B cell (primary cell): ENCODE measurements at regions not wholly inside any gene's neighbourhood (a gene's known extent, or its start where the extent isn't known, plus 50 kb on each side); places are given as distances from the start of the nearest gene placed in this dataset.

Source experiments
- ATAC-seq: fragments of 200-7000 bp; cut with Tn5 transposase; one replicate; pipeline ENCODE4 v1.10.0; 2021; ENCODE audit warnings: low read depth, mild to moderate bottlenecking, moderate number of reproducible peaks, moderate library complexity
- CTCF ChIA-PET: fragments of 350-600 bp; sonication (Branson Sonifier 250); formaldehyde crosslinking; loops from one replicate; lab custom pipeline; 2021; ENCODE audit warnings: antibody characterized with exemption, inconsistent platforms; lab: Charles Lee
- POLR2A ChIA-PET: fragments of 350-600 bp; sonication (Branson Sonifier 250); formaldehyde crosslinking; loops from one replicate; lab custom pipeline; 2021; ENCODE audit warnings: antibody characterized with exemption; lab: Charles Lee
- DNase-seq: peaks from one replicate; pipeline ENCODE4 v3.0.0; 2013
- H2AFZ ChIP-seq: 2 replicates; pipeline ENCODE4 v1.6.1; 2012; ENCODE audit warnings: mild to moderate bottlenecking, low read depth, low read length; ENCODE audit not compliant: insufficient read depth, poor library complexity, severe bottlenecking
- H3K27ac ChIP-seq, 2 donors: 1 replicate in 1 of 2; 2 replicates in 1 of 2; pipeline ENCODE4 v1.5.1; 2012 to 2013; ENCODE audit warnings: low read length in 2 of 2, mild to moderate bottlenecking in 2 of 2, moderate library complexity in 1 of 2
- H3K27me3 ChIP-seq, 4 experiments: fragments of 200-600 bp in 1 of 4; sonication (generic) in 1 of 4; replicated peaks in 1 of 4; 1 replicate in 2 of 4; 2 replicates in 2 of 4; pipeline versions ENCODE4 v1.6.1 to v1.7.0; 2013 to 2016; ENCODE audit warnings: low read length in 3 of 4, mild to moderate bottlenecking in 2 of 4, mixed read lengths in 1 of 4, moderate library complexity in 1 of 4; ENCODE audit not compliant: insufficient read depth in 4 of 4, control insufficient read depth in 3 of 4; ENCODE audit errors: control extremely low read depth in 1 of 4
- H3K36me3 ChIP-seq, 2 experiments: replicated peaks in 1 of 2; 1 replicate in 1 of 2; 2 replicates in 1 of 2; pipeline versions ENCODE4 v1.6.1 to v1.7.1; 2013; ENCODE audit warnings: low read length in 1 of 2; ENCODE audit not compliant: insufficient read depth in 2 of 2, control insufficient read depth in 1 of 2; ENCODE audit errors: control extremely low read depth in 1 of 2, extremely low read depth in 1 of 2
- H3K4me1 ChIP-seq, 2 donors: fragments of 200-600 bp in 1 of 2; sonication (generic) in 1 of 2; 1 replicate in 1 of 2; 2 replicates in 1 of 2; pipeline versions ENCODE4 v1.5.1 to v1.6.1; 2013 to 2017; ENCODE audit warnings: low read length in 2 of 2; ENCODE audit not compliant: control insufficient read depth in 2 of 2, insufficient read depth in 2 of 2
- H3K4me2 ChIP-seq: replicated peaks from 2 replicates; pipeline ENCODE3; 2012; ENCODE audit warnings: mild to moderate bottlenecking, low read depth, low read length; ENCODE audit not compliant: poor library complexity, severe bottlenecking
- H3K4me3 ChIP-seq, 5 experiments: fragments of 200-600 bp in 1 of 5; sonication (generic) in 1 of 5; 1 replicate in 3 of 5; 2 replicates in 2 of 5; pipeline versions ENCODE4 v1.5.1 to v1.7.0; 2011 to 2016; ENCODE audit warnings: low read length in 4 of 5, mild to moderate bottlenecking in 4 of 5, low read depth in 2 of 5, control low read depth in 1 of 5, moderate library complexity in 1 of 5; ENCODE audit not compliant: insufficient read depth in 1 of 5; ENCODE audit errors: control extremely low read depth in 1 of 5, extremely low read depth in 1 of 5
- H3K79me2 ChIP-seq: fragments of 200-600 bp; sonication (generic); one replicate; pipeline ENCODE4 v1.6.0; 2016; ENCODE audit warnings: low read length; ENCODE audit not compliant: control insufficient read depth, insufficient read depth
- H3K9ac ChIP-seq: fragments of 200-600 bp; sonication (generic); 2 replicates; pipeline ENCODE4 v1.6.1; 2017; ENCODE audit warnings: mild to moderate bottlenecking, low read length, moderate library complexity
- H3K9me3 ChIP-seq, 3 donors: one replicate each; pipeline versions ENCODE4 v1.6.1 to v1.7.1; 2013; ENCODE audit warnings: low read length in 2 of 3; ENCODE audit not compliant: control insufficient read depth in 2 of 3, insufficient read depth in 1 of 3; ENCODE audit errors: control extremely low read depth in 1 of 3
- H4K20me1 ChIP-seq: 2 replicates; pipeline ENCODE4 v1.6.0; 2012; ENCODE audit warnings: mild to moderate bottlenecking, low read length; ENCODE audit not compliant: insufficient read depth, control insufficient read depth, poor library complexity, severe bottlenecking
- H3K27ac Mint-ChIP-seq: one replicate; pipeline ENCODE4 v1.8.0; 2021; ENCODE audit warnings: mixed read lengths
- H3K27me3 Mint-ChIP-seq: one replicate; pipeline ENCODE4 v1.8.0; 2021; ENCODE audit warnings: mixed read lengths
- H3K4me1 Mint-ChIP-seq: one replicate; pipeline ENCODE4 v1.8.0; 2021; ENCODE audit warnings: mixed read lengths
- H3K4me3 Mint-ChIP-seq: one replicate; pipeline ENCODE4 v1.8.0; 2021; ENCODE audit warnings: mixed read lengths
- H3K9me3 Mint-ChIP-seq: one replicate; pipeline ENCODE4 v1.8.0; 2022; ENCODE audit warnings: mixed read lengths; ENCODE audit not compliant: insufficient read depth
- EZH2 ChIP-seq: IDR thresholded peaks from 2 replicates; pipeline ENCODE4 v1.6.1; 2012; ENCODE audit warnings: borderline replicate concordance, low read depth, mild to moderate bottlenecking, moderate library complexity, low read length; ENCODE audit not compliant: insufficient read depth, poor library complexity, severe bottlenecking
- intact Hi-C: fragments of 100-400 bp; cut with micrococcal nuclease; formaldehyde crosslinking; loops from one replicate; pipeline ENCODE4 v1.10.0; 2022
- TF ChIP-seq, protein P1 (sequence below): fragments of 200-600 bp; IDR thresholded peaks from one replicate; pipeline ENCODE4 v1.8.0; 2022; ENCODE audit warnings: antibody characterized with exemption, mild to moderate bottlenecking

DNA sequence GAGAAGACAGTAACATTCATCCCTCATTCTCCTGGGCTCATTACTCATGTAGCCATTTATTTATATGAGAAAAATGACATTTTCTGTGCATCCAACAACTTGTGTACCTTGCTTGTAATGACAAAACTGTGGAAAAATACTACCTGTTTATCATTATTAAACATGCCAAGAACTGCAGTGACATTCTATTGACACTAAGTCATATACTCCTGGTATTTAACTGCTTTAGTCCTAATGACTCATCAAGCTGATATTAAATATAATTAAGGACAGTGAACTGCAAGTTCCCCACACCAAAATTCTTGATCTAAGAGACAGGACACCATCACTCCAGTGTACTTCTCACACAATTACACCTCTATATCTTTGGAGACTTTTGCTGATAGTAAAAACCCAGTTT, 1328.7 kb upstream of the RAG2 start:
- DNase-seq (no peak), ATAC-seq (no peak)
- Mint-ChIP-seq H3K27me3 (no peaks in the 10 kb centered on the region), H3K9me3 (no peaks in the 10 kb centered on the region), H3K4me3 (no peak overlapping the region), H3K4me1 (no peaks in the 10 kb centered on the region), H3K27ac (no peak overlapping the region)
- H3K9me3 ChIP-seq, result no peaks in the 10 kb centered on the region
- H3K4me2 ChIP-seq, result no peak overlapping the region
- no peaks in the 10 kb centered on the region for H3K27me3 ChIP-seq
- H2AFZ ChIP-seq, result no peak overlapping the region
- ChIA-PET POLR2A (no interaction called here), CTCF (no interaction called here)
- intact Hi-C loops, result no loop called here
- no peaks in the 10 kb centered on the region for H3K4me1 ChIP-seq
- no peaks in the 10 kb centered on the region for H3K36me3 ChIP-seq
- no peaks in the 10 kb centered on the region for H4K20me1 ChIP-seq
- no peak overlapping the region for H3K4me3 ChIP-seq
- H3K9ac ChIP-seq, result no peak overlapping the region
- H3K27ac ChIP-seq, result no peak overlapping the region
- H3K79me2 ChIP-seq, result no peaks in the 10 kb centered on the region
- TF ChIP-seq, protein P1, sequence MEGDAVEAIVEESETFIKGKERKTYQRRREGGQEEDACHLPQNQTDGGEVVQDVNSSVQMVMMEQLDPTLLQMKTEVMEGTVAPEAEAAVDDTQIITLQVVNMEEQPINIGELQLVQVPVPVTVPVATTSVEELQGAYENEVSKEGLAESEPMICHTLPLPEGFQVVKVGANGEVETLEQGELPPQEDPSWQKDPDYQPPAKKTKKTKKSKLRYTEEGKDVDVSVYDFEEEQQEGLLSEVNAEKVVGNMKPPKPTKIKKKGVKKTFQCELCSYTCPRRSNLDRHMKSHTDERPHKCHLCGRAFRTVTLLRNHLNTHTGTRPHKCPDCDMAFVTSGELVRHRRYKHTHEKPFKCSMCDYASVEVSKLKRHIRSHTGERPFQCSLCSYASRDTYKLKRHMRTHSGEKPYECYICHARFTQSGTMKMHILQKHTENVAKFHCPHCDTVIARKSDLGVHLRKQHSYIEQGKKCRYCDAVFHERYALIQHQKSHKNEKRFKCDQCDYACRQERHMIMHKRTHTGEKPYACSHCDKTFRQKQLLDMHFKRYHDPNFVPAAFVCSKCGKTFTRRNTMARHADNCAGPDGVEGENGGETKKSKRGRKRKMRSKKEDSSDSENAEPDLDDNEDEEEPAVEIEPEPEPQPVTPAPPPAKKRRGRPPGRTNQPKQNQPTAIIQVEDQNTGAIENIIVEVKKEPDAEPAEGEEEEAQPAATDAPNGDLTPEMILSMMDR, result no peak
- TF ChIP-seq EZH2, result no peak

DNA sequence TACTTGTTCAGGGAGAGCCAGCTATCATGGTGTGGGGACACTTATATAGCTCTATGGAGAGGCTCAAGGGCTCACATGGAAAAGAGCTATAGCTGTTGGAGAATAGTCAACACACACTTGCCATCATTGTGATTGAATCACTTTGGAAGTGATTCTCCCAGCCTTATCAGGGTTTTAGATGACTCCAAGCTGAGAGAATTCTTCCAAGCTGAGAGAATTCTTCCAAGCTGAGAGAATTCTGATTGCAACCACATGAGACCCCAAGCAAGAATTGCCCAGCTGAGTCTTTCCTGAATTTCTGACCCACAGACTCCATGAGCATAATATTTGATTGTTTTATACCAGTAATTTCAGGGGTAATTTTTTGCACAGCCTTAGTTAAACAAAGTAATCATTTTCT, 1318.3 kb upstream of the RAG2 start:
- Histone ChIP-seq H3K4me3 (no peak overlapping the region), H2AFZ (no peak overlapping the region), H3K79me2 (no peaks in the 10 kb centered on the region), H3K4me1 (no peaks in the 10 kb centered on the region), H3K27me3 (no peaks in the 10 kb centered on the region), H3K36me3 (no peaks in the 10 kb centered on the region), H3K9ac (no peak overlapping the region), H4K20me1 (no peaks in the 10 kb centered on the region), H3K4me2 (no peak overlapping the region), H3K9me3 (no peaks in the 10 kb centered on the region), H3K27ac (no peak overlapping the region)
- Mint-ChIP-seq H3K4me1 (no peaks in the 10 kb centered on the region), H3K27ac (no peak overlapping the region), H3K4me3 (no peak overlapping the region), H3K9me3 (no peaks in the 10 kb centered on the region), H3K27me3 (no peaks in the 10 kb centered on the region)
- CTCF ChIA-PET, result no interaction called here
- TF ChIP-seq, protein P1, result no peak
- no peak for TF ChIP-seq EZH2
- ATAC-seq, result no peak
- intact Hi-C loops, result no loop called here
- no peak for DNase-seq
- POLR2A ChIA-PET, result no interaction called here
